ENCODE measurements at regions not wholly inside any gene's neighbourhood (a gene's known extent, or its start where the extent isn't known, plus 50 kb on each side); places are given as distances from the start of the nearest gene placed in this dataset.
"Not testable (repeated sequence)": the region's sequence is repeated elsewhere in the genome, so short reads cannot be mapped to it uniquely, and the experiment has no call there.

DNA sequence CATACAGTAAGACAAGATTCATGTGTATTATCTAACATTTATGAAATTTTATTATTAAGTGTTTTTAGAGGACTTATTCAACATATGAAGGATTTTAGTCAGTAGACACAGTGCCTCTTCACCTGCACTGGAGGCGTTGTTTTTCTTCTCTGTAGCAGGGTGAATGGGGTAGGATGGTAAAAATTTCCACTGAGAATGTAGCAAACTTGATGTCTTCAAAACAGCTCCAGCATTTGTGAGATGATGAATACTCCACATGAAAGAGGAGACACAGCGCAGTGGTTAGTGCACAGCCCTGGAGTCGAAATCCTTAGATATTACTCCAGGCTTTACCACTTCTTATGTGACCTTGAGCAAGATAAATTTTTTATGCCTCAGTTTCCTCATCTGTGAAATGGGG is 110.5 kb upstream of the AHI1 start:
- no peak overlapping the region for H3K27ac Mint-ChIP-seq (ENCODE audit: low read depth, unreplicated experiment)
- ChIA-PET POLR2A (no interaction called here), CTCF (no interaction called here)
- BruUV-seq (replicated peaks) = no TSS peak
- no peak for DNase-seq (ENCODE audit: unreplicated experiment)
- TF ChIP-seq, protein P1, sequence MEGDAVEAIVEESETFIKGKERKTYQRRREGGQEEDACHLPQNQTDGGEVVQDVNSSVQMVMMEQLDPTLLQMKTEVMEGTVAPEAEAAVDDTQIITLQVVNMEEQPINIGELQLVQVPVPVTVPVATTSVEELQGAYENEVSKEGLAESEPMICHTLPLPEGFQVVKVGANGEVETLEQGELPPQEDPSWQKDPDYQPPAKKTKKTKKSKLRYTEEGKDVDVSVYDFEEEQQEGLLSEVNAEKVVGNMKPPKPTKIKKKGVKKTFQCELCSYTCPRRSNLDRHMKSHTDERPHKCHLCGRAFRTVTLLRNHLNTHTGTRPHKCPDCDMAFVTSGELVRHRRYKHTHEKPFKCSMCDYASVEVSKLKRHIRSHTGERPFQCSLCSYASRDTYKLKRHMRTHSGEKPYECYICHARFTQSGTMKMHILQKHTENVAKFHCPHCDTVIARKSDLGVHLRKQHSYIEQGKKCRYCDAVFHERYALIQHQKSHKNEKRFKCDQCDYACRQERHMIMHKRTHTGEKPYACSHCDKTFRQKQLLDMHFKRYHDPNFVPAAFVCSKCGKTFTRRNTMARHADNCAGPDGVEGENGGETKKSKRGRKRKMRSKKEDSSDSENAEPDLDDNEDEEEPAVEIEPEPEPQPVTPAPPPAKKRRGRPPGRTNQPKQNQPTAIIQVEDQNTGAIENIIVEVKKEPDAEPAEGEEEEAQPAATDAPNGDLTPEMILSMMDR (IDR thresholded peaks at IDR 0.05; ENCODE audit: unreplicated experiment) = no peak
- H3K4me3 Mint-ChIP-seq (ENCODE audit: unreplicated experiment) = no peak overlapping the region
- H3K36me3 Mint-ChIP-seq (ENCODE audit: insufficient read depth, unreplicated experiment) = no peaks in the 10 kb centered on the region
- H3K9me3 Mint-ChIP-seq (ENCODE audit: unreplicated experiment) = no peaks in the 10 kb centered on the region
- intact Hi-C loops (cut with micrococcal nuclease) = no loop called here
- no peaks in the 10 kb centered on the region for H3K27me3 Mint-ChIP-seq (ENCODE audit: insufficient read depth, unreplicated experiment)
- no peaks in the 10 kb centered on the region for H3K4me1 Mint-ChIP-seq (ENCODE audit: insufficient read depth, unreplicated experiment)

DNA sequence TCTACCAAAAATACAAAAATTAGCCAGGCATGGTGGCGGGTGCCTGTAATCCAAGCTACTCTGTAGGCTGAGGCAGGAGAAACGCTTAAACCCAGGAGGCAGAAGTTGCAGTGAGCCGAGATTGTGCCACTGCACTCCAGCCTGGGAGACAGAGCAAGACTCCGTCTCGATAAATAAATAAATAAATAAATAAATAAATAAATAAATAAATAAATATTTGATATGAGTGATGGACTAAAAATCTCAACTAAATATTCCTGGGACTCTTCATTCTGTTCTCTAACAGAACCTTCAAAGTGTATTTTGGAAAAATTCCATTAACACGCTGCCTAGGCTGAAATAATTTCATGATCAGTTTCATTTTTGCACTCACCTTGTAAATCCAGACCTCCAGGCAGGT is 112.7 kb upstream of the AHI1 start:
- H3K4me3 Mint-ChIP-seq (ENCODE audit: unreplicated experiment); H3K4me1 Mint-ChIP-seq (ENCODE audit: insufficient read depth, unreplicated experiment); DNase-seq (ENCODE audit: unreplicated experiment); intact Hi-C loops (cut with micrococcal nuclease); BruUV-seq (replicated peaks); H3K27ac Mint-ChIP-seq (ENCODE audit: low read depth, unreplicated experiment); H3K27me3 Mint-ChIP-seq (ENCODE audit: insufficient read depth, unreplicated experiment); CTCF ChIA-PET; H3K36me3 Mint-ChIP-seq (ENCODE audit: insufficient read depth, unreplicated experiment); H3K9me3 Mint-ChIP-seq (ENCODE audit: unreplicated experiment): not testable (repeated sequence)
- POLR2A ChIA-PET = interaction anchor here (0.5 kb wide), 1 partner anchor 105 kb away, joined by 4 read pairs; no protein-coding TSS in a partner anchor

DNA sequence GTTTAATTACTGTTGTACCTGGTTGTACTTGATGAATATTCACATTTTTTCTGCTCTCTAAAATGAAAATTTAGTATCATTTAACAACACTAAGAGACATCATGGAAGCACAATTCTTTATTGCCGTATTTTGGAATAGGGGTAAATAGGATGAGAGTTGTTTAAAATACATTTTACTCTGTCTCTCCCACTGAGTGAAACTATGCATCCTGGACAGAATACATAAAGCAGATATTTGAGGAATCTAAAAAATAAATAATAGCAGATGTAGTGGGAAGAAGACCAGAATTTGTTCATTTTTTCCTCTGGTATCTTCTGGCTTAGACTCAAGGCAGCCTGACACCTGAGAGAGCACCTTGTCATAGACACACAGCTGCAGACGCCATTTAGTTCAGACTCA is 119.1 kb upstream of the AHI1 start:
- no peaks in the 10 kb centered on the region for H3K27me3 Mint-ChIP-seq (ENCODE audit: insufficient read depth, unreplicated experiment)
- intact Hi-C loops (cut with micrococcal nuclease) = no loop called here
- no peak for DNase-seq (ENCODE audit: unreplicated experiment)
- POLR2A ChIA-PET = interaction anchor here (0.6 kb wide), 1 partner anchor 55 kb away, joined by 3 read pairs; no protein-coding TSS in a partner anchor
- no peaks in the 10 kb centered on the region for H3K36me3 Mint-ChIP-seq (ENCODE audit: insufficient read depth, unreplicated experiment)
- TF ChIP-seq, protein P1 (IDR thresholded peaks at IDR 0.05; ENCODE audit: unreplicated experiment) = no peak
- no peak overlapping the region for H3K27ac Mint-ChIP-seq (ENCODE audit: low read depth, unreplicated experiment)
- H3K4me1 Mint-ChIP-seq (ENCODE audit: insufficient read depth, unreplicated experiment) = no peaks in the 10 kb centered on the region
- H3K4me3 Mint-ChIP-seq (ENCODE audit: unreplicated experiment) = no peak overlapping the region
- no TSS peak for BruUV-seq (replicated peaks)
- CTCF ChIA-PET = interaction anchor here (0.7 to 1.0 kb wide), 2 partner anchors 80 to 218 kb away, joined by 3 to 4 read pairs; no protein-coding TSS in a partner anchor
- no peaks in the 10 kb centered on the region for H3K9me3 Mint-ChIP-seq (ENCODE audit: unreplicated experiment)

DNA sequence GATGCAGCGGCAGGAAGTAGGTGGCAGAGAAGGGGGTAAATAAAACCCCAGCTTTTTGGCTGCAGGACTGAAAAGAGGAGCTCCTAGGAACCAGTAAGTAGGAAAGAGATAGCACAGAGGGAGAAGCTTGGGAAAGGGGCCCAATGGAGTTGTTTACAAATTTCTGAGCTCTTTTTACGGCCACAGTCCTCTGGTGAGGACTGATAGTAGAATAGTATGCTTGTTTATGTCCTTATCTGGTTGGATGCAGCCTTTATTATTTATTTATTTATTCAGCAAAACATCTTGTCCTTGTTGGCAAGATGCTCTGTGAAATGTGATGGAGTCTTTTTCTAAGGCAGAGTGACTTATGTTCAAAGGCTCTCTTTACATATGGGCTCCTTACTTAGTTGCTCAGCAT is 119.7 kb upstream of the AHI1 start:
- Mint-ChIP-seq H3K4me1 (ENCODE audit: insufficient read depth, unreplicated experiment) (no peaks in the 10 kb centered on the region), H3K4me3 (ENCODE audit: unreplicated experiment) (no peak overlapping the region), H3K9me3 (ENCODE audit: unreplicated experiment) (no peaks in the 10 kb centered on the region), H3K27me3 (ENCODE audit: insufficient read depth, unreplicated experiment) (no peaks in the 10 kb centered on the region), H3K27ac (ENCODE audit: low read depth, unreplicated experiment) (no peak overlapping the region), H3K36me3 (ENCODE audit: insufficient read depth, unreplicated experiment) (no peaks in the 10 kb centered on the region)
- DNase-seq (ENCODE audit: unreplicated experiment) = no peak
- TF ChIP-seq, protein P1 (IDR thresholded peaks at IDR 0.05; ENCODE audit: unreplicated experiment) = no peak
- BruUV-seq (replicated peaks) = no TSS peak
- intact Hi-C loops (cut with micrococcal nuclease) = no loop called here
- CTCF ChIA-PET = interaction anchor here (1.0 kb wide), 1 partner anchor 81 kb away, joined by 3 read pairs; no protein-coding TSS in a partner anchor
- POLR2A ChIA-PET = interaction anchor here (0.6 kb wide), 1 partner anchor 54 kb away, joined by 3 read pairs; no protein-coding TSS in a partner anchor

DNA sequence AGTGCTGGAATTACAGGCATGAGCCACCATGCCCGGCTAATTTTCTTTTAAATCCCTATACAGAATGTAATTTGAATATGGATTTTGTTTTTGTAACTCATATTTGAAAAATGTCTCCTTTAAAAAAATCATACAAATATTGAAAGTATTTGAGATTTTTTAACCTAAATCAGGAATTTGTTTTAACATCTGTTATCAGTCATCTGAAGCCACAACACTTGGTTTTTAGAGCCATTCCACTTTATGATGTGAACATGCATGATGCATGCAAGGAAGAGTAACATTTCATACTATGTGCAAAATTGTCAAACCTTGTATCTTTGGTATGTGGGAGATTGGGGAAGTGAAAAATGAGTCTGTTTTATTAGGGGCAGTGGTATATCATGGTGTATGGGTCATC is 124.5 kb upstream of the AHI1 start:
- no peaks in the 10 kb centered on the region for H3K27me3 Mint-ChIP-seq (ENCODE audit: insufficient read depth, unreplicated experiment)
- TF ChIP-seq, protein P1 (IDR thresholded peaks at IDR 0.05; ENCODE audit: unreplicated experiment) = no peak
- H3K4me1 Mint-ChIP-seq (ENCODE audit: insufficient read depth, unreplicated experiment) = no peaks in the 10 kb centered on the region
- H3K9me3 Mint-ChIP-seq (ENCODE audit: unreplicated experiment) = no peaks in the 10 kb centered on the region
- H3K4me3 Mint-ChIP-seq (ENCODE audit: unreplicated experiment) = no peak overlapping the region
- no peak for DNase-seq (ENCODE audit: unreplicated experiment)
- POLR2A ChIA-PET = no interaction called here
- no peaks in the 10 kb centered on the region for H3K36me3 Mint-ChIP-seq (ENCODE audit: insufficient read depth, unreplicated experiment)
- H3K27ac Mint-ChIP-seq (ENCODE audit: low read depth, unreplicated experiment) = no peak overlapping the region
- CTCF ChIA-PET = no interaction called here
- intact Hi-C loops (cut with micrococcal nuclease) = no loop called here
- no TSS peak for BruUV-seq (replicated peaks)
